ENCODE measurements at regions not wholly inside any gene's neighbourhood (a gene's known extent, or its start where the extent isn't known, plus 50 kb on each side); places are given as distances from the start of the nearest gene placed in this dataset.

DNA sequence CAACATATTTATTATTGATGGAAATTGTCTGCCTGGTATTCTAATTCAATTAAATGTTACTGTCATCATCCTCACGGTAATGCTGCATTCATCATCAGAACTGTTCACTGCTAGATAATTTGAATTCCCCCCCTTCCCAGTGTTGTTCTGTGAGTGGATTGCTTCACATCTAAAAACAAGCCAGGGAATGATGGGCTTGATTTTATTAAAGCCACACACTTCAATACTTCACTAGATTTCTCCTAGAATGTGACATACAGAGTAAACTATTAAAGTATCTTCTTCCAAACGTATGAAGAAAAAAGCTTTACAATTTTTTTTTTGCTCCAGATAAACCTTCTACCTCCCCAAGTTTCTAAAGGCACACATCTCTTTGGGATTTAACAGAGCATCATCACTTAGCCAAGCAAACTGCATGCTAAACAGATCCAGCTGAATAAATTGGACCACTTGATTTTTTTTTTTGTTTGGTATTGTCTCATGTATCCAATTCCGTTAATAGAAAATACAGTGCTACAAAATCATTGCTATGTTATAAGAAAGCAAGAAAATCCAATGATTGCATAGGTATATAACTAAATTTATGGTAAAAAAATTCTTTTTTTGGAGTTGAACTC is 692.4 kb downstream of the MTRR start:
- ChIA-PET CTCF (no interaction called here), POLR2A (no interaction called here)
- DNase-seq (ENCODE audit: low spot score) (no peak), ATAC-seq (no peak)
- TF ChIP-seq RELA (CRISPR knock-in tag; IDR thresholded peaks at IDR 0.05; ENCODE audit: borderline replicate concordance) (no peak), ETV6 (CRISPR knock-in tag; IDR thresholded peaks at IDR 0.05) (no peak), TEAD1 (CRISPR knock-in tag; IDR thresholded peaks at IDR 0.05) (no peak), NR1H2 (CRISPR knock-in tag; IDR thresholded peaks at IDR 0.05) (no peak), GRHL2 (CRISPR knock-in tag; IDR thresholded peaks at IDR 0.05; ENCODE audit: insufficient replicate concordance, severe bottlenecking) (no peak), SMAD3 (CRISPR knock-in tag; IDR thresholded peaks at IDR 0.05; ENCODE audit: borderline replicate concordance) (no peak), ZNF416 (CRISPR knock-in tag; IDR thresholded peaks at IDR 0.05) (no peak), SOX15 (CRISPR knock-in tag; IDR thresholded peaks at IDR 0.05) (no peak)
- TF ChIP-seq, protein P1, sequence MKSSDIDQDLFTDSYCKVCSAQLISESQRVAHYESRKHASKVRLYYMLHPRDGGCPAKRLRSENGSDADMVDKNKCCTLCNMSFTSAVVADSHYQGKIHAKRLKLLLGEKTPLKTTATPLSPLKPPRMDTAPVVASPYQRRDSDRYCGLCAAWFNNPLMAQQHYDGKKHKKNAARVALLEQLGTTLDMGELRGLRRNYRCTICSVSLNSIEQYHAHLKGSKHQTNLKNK (CRISPR knock-in tag; IDR thresholded peaks at IDR 0.05) = no peak
- peaks cover 6% of the 10 kb centered on the region; the same call in 1 of the 2 replicates for H3K4me1 Mint-ChIP-seq
- no peaks in the 10 kb centered on the region for H3K27me3 Mint-ChIP-seq (ENCODE audit: low read depth)
- no peak overlapping the region for H3K27ac Mint-ChIP-seq
- H3K4me3 Mint-ChIP-seq = no peak overlapping the region
- peaks cover 6% of the 10 kb centered on the region for H3K9me3 Mint-ChIP-seq
- no peaks in the 10 kb centered on the region for H3K36me3 Mint-ChIP-seq

DNA sequence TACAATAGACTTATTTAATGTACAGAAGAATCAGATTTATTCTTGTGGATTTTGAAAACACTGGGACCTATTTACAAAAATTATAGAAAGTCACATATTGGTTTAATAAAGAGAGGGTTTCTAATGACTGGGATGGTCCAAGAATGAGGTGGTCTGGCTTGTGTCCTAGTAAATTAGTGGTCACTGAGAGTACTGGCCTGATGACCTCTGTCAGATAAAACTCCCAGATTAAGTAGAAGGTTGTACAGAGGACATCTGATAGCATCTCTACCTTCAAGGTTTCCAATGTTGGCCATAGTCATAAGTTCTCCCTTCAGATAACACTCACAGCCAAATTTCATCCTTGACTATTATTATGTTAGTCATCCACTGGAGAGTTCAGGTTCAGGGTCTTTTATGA is 692.9 kb downstream of the MTRR start:
- ChIA-PET CTCF (no interaction called here), POLR2A (no interaction called here)
- Mint-ChIP-seq H3K4me3 (no peak overlapping the region), H3K36me3 (no peaks in the 10 kb centered on the region), H3K9me3 (peaks cover 5% of the 10 kb centered on the region), H3K27ac (no peak overlapping the region), H3K27me3 (ENCODE audit: low read depth) (no peaks in the 10 kb centered on the region), H3K4me1 (peaks cover 6% of the 10 kb centered on the region; the same call in 1 of the 2 replicates)
- no peak for ATAC-seq
- DNase-seq (ENCODE audit: low spot score) = no peak
- TF ChIP-seq CREB1 (CRISPR knock-in tag; IDR thresholded peaks at IDR 0.05) (no peak), TEAD1 (CRISPR knock-in tag; IDR thresholded peaks at IDR 0.05) (no peak), GTF2I (CRISPR knock-in tag; conservative IDR thresholded peaks at IDR 0.05) (no peak), JAZF1 (CRISPR knock-in tag; IDR thresholded peaks at IDR 0.05) (no peak), TCF7 (CRISPR knock-in tag; IDR thresholded peaks at IDR 0.05; ENCODE audit: low read depth) (no peak)
- TF ChIP-seq, protein P2, sequence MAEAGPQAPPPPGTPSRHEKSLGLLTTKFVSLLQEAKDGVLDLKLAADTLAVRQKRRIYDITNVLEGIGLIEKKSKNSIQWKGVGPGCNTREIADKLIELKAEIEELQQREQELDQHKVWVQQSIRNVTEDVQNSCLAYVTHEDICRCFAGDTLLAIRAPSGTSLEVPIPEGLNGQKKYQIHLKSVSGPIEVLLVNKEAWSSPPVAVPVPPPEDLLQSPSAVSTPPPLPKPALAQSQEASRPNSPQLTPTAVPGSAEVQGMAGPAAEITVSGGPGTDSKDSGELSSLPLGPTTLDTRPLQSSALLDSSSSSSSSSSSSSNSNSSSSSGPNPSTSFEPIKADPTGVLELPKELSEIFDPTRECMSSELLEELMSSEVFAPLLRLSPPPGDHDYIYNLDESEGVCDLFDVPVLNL (CRISPR knock-in tag; IDR thresholded peaks at IDR 0.05; ENCODE audit: borderline replicate concordance, low read depth) = no peak
- TF ChIP-seq, protein P3, sequence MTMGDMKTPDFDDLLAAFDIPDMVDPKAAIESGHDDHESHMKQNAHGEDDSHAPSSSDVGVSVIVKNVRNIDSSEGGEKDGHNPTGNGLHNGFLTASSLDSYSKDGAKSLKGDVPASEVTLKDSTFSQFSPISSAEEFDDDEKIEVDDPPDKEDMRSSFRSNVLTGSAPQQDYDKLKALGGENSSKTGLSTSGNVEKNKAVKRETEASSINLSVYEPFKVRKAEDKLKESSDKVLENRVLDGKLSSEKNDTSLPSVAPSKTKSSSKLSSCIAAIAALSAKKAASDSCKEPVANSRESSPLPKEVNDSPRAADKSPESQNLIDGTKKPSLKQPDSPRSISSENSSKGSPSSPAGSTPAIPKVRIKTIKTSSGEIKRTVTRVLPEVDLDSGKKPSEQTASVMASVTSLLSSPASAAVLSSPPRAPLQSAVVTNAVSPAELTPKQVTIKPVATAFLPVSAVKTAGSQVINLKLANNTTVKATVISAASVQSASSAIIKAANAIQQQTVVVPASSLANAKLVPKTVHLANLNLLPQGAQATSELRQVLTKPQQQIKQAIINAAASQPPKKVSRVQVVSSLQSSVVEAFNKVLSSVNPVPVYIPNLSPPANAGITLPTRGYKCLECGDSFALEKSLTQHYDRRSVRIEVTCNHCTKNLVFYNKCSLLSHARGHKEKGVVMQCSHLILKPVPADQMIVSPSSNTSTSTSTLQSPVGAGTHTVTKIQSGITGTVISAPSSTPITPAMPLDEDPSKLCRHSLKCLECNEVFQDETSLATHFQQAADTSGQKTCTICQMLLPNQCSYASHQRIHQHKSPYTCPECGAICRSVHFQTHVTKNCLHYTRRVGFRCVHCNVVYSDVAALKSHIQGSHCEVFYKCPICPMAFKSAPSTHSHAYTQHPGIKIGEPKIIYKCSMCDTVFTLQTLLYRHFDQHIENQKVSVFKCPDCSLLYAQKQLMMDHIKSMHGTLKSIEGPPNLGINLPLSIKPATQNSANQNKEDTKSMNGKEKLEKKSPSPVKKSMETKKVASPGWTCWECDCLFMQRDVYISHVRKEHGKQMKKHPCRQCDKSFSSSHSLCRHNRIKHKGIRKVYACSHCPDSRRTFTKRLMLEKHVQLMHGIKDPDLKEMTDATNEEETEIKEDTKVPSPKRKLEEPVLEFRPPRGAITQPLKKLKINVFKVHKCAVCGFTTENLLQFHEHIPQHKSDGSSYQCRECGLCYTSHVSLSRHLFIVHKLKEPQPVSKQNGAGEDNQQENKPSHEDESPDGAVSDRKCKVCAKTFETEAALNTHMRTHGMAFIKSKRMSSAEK (CRISPR knock-in tag; IDR thresholded peaks at IDR 0.05; ENCODE audit: borderline replicate concordance) = no peak
- TF ChIP-seq, protein P4, sequence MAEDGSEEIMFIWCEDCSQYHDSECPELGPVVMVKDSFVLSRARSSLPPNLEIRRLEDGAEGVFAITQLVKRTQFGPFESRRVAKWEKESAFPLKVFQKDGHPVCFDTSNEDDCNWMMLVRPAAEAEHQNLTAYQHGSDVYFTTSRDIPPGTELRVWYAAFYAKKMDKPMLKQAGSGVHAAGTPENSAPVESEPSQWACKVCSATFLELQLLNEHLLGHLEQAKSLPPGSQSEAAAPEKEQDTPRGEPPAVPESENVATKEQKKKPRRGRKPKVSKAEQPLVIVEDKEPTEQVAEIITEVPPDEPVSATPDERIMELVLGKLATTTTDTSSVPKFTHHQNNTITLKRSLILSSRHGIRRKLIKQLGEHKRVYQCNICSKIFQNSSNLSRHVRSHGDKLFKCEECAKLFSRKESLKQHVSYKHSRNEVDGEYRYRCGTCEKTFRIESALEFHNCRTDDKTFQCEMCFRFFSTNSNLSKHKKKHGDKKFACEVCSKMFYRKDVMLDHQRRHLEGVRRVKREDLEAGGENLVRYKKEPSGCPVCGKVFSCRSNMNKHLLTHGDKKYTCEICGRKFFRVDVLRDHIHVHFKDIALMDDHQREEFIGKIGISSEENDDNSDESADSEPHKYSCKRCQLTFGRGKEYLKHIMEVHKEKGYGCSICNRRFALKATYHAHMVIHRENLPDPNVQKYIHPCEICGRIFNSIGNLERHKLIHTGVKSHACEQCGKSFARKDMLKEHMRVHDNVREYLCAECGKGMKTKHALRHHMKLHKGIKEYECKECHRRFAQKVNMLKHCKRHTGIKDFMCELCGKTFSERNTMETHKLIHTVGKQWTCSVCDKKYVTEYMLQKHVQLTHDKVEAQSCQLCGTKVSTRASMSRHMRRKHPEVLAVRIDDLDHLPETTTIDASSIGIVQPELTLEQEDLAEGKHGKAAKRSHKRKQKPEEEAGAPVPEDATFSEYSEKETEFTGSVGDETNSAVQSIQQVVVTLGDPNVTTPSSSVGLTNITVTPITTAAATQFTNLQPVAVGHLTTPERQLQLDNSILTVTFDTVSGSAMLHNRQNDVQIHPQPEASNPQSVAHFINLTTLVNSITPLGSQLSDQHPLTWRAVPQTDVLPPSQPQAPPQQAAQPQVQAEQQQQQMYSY (CRISPR knock-in tag; IDR thresholded peaks at IDR 0.05) = no peak
- TF ChIP-seq, protein P1 (CRISPR knock-in tag; IDR thresholded peaks at IDR 0.05) = no peak
- TF ChIP-seq, protein P5, sequence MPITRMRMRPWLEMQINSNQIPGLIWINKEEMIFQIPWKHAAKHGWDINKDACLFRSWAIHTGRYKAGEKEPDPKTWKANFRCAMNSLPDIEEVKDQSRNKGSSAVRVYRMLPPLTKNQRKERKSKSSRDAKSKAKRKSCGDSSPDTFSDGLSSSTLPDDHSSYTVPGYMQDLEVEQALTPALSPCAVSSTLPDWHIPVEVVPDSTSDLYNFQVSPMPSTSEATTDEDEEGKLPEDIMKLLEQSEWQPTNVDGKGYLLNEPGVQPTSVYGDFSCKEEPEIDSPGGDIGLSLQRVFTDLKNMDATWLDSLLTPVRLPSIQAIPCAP (CRISPR knock-in tag; IDR thresholded peaks at IDR 0.05) = no peak
- TF ChIP-seq, protein P6, sequence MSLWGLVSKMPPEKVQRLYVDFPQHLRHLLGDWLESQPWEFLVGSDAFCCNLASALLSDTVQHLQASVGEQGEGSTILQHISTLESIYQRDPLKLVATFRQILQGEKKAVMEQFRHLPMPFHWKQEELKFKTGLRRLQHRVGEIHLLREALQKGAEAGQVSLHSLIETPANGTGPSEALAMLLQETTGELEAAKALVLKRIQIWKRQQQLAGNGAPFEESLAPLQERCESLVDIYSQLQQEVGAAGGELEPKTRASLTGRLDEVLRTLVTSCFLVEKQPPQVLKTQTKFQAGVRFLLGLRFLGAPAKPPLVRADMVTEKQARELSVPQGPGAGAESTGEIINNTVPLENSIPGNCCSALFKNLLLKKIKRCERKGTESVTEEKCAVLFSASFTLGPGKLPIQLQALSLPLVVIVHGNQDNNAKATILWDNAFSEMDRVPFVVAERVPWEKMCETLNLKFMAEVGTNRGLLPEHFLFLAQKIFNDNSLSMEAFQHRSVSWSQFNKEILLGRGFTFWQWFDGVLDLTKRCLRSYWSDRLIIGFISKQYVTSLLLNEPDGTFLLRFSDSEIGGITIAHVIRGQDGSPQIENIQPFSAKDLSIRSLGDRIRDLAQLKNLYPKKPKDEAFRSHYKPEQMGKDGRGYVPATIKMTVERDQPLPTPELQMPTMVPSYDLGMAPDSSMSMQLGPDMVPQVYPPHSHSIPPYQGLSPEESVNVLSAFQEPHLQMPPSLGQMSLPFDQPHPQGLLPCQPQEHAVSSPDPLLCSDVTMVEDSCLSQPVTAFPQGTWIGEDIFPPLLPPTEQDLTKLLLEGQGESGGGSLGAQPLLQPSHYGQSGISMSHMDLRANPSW (CRISPR knock-in tag; conservative IDR thresholded peaks at IDR 0.05; ENCODE audit: low read depth) = no peak
- TF ChIP-seq, protein P7, sequence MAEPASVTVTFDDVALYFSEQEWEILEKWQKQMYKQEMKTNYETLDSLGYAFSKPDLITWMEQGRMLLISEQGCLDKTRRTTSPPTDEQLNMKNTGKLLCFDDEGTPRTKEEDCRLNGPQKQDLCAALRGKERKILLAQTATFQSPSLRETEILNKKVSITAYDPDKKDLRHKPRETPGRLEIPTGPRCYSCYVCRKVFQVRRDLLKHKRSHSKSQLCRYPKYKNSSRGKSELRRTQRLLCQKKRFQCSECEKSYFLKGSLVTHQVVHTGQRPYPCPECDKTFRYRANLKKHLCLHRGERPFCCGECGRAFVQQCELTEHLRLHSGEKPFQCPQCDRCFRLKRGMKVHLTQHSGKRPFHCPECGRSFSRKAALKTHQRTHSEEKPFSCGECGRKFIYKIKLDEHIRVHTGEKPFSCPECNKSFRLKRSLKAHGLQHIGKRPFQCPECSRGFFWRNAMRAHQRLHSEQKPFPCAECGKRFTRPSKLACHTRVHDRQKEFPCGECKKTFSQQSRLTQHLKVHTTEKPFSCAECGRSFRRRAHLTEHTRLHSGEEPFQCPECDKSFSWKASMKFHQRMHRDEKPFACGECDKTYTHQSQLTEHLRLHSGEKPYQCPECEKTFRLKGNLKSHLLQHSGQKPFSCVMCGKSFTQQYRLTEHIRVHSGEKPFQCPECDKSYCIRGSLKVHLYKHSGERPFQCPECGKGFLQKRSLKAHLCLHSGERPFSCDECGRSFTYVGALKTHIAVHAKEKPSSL (CRISPR knock-in tag; conservative IDR thresholded peaks at IDR 0.05) = no peak
